ENCODE measurements at regions not wholly inside any gene's neighbourhood (a gene's known extent, or its start where the extent isn't known, plus 50 kb on each side); places are given as distances from the start of the nearest gene placed in this dataset.

DNA sequence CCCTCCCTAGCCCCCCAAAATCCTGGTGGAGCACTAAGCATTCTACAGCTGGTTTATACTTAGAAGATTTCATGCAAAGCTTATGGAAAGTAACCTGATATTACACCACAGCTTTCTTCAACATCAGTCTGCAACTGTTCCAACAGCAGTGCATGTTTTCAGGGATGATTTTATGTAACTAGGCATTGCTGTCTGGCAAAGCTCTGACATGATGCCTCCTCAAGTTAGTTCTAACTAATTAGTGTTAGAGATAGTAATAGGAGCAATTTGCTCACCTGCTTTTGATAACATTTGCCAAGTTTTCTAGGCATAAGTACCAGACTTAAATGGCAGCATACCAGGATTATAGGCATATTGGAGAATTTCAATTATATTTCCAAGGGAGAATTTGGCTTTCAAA is 330.3 kb upstream of the SGO1 start:
- TF ChIP-seq, protein P1, sequence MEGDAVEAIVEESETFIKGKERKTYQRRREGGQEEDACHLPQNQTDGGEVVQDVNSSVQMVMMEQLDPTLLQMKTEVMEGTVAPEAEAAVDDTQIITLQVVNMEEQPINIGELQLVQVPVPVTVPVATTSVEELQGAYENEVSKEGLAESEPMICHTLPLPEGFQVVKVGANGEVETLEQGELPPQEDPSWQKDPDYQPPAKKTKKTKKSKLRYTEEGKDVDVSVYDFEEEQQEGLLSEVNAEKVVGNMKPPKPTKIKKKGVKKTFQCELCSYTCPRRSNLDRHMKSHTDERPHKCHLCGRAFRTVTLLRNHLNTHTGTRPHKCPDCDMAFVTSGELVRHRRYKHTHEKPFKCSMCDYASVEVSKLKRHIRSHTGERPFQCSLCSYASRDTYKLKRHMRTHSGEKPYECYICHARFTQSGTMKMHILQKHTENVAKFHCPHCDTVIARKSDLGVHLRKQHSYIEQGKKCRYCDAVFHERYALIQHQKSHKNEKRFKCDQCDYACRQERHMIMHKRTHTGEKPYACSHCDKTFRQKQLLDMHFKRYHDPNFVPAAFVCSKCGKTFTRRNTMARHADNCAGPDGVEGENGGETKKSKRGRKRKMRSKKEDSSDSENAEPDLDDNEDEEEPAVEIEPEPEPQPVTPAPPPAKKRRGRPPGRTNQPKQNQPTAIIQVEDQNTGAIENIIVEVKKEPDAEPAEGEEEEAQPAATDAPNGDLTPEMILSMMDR (IDR thresholded peaks at IDR 0.05) = no peak
- TF ChIP-seq EZH2 (IDR thresholded peaks at IDR 0.05) (no peak), EZH2phosphoT487 (IDR thresholded peaks at IDR 0.05) (no peak)
